OCI-LY3 (cell line): ENCODE measurements at regions not wholly inside any gene's neighbourhood (a gene's known extent, or its start where the extent isn't known, plus 50 kb on each side); places are given as distances from the start of the nearest gene placed in this dataset.

Experiments
- H2AFZ ChIP-seq: fragments of 200-600, 300-600 bp; shearing (Covaris generic); 2 replicates; pipeline ENCODE4 v1.6.0; 2014; ENCODE audit warnings: antibody characterized with exemption, low read depth, low read length
- H3K27ac ChIP-seq: fragments of 200-600, 300-600 bp; sonication (generic); 2 replicates; pipeline ENCODE4 v1.5.1; 2014; ENCODE audit warnings: mild to moderate bottlenecking, low read length, moderate library complexity, mixed read lengths
- H3K27me3 ChIP-seq: fragments of 200-600, 300-600 bp; sonication (generic); 2 replicates; pipeline ENCODE4 v1.6.1; 2014; ENCODE audit warnings: low read depth, low read length, mixed read lengths
- H3K36me3 ChIP-seq: fragments of 200-600, 300-600 bp; sonication (generic); replicated peaks from 2 replicates; pipeline ENCODE3; 2014; ENCODE audit warnings: low read depth, low read length, mixed read lengths
- H3K4me1 ChIP-seq: fragments of 300-600, 200-600 bp; sonication (generic); 2 replicates; pipeline ENCODE4 v1.6.1; 2014; ENCODE audit warnings: low read length, mixed read lengths
- H3K4me2 ChIP-seq: fragments of 200-600, 300-600 bp; sonication (generic); 2 replicates; pipeline ENCODE4 v1.6.1; 2014; ENCODE audit warnings: low read length, mixed read lengths
- H3K4me3 ChIP-seq: fragments of 300-600, 200-600 bp; sonication (generic); 2 replicates; pipeline ENCODE4 v1.5.1; 2014; ENCODE audit warnings: antibody characterized with exemption, mild to moderate bottlenecking, low read length, moderate library complexity
- H3K79me2 ChIP-seq: fragments of 300-600, 200-600 bp; shearing (Covaris generic); 2 replicates; pipeline ENCODE4 v1.6.1; 2014; ENCODE audit warnings: mild to moderate bottlenecking, low read length, mixed read lengths
- H3K9ac ChIP-seq: fragments of 300-600, 200-600 bp; shearing (Covaris generic); 2 replicates; pipeline ENCODE4 v1.6.0; 2014; ENCODE audit warnings: mild to moderate bottlenecking, low read length, moderate library complexity
- H3K9me3 ChIP-seq: fragments of 200-600, 300-600 bp; shearing (Covaris generic); 2 replicates; pipeline ENCODE4 v1.6.1; 2014; ENCODE audit warnings: low read length, mixed read lengths; ENCODE audit not compliant: insufficient read depth
- H4K20me1 ChIP-seq: fragments of 200-600, 300-600 bp; sonication (generic); 2 replicates; pipeline ENCODE4 v1.6.1; 2016; ENCODE audit warnings: low read length, mixed read lengths; ENCODE audit not compliant: insufficient read depth
- CTCF ChIP-seq: fragments of 200-600, 300-600 bp; sonication (generic); IDR thresholded peaks from 2 replicates; pipeline ENCODE4 v1.5.1; 2014; ENCODE audit warnings: antibody characterized with exemption, low read length, low read depth
- EZH2phosphoT487 ChIP-seq: fragments of 200-600 bp; shearing (Covaris generic); IDR thresholded peaks from 2 replicates; pipeline ENCODE4 v1.6.1; 2018; ENCODE audit warnings: antibody characterized with exemption, mixed run types, low read depth

GRCh38 chr11:121741761-121742361 is 289.1 kb upstream of the SORL1-AS1 start:
- Histone ChIP-seq H3K9me3 (peaks cover 7% of the 10 kb centered on the region), H3K36me3 (no peaks in the 10 kb centered on the region), H4K20me1 (no peaks in the 10 kb centered on the region), H3K27ac (no peak overlapping the region), H3K79me2 (no peaks in the 10 kb centered on the region), H3K27me3 (no peaks in the 10 kb centered on the region), H3K4me3 (no peak overlapping the region), H3K9ac (no peak overlapping the region), H3K4me1 (no peaks in the 10 kb centered on the region), H2AFZ (no peak overlapping the region), H3K4me2 (no peak overlapping the region)
- TF ChIP-seq CTCF, result no peak
- TF ChIP-seq EZH2phosphoT487, result no peak

GRCh38 chr11:121741351-121741760 is 288.6 kb upstream of the SORL1-AS1 start:
- Histone ChIP-seq H4K20me1 (no peaks in the 10 kb centered on the region), H3K9ac (no peak overlapping the region), H3K9me3 (peaks cover 7% of the 10 kb centered on the region), H3K4me2 (no peak overlapping the region), H3K4me1 (no peaks in the 10 kb centered on the region), H3K27me3 (no peaks in the 10 kb centered on the region), H3K4me3 (no peak overlapping the region), H3K27ac (no peak overlapping the region), H3K36me3 (no peaks in the 10 kb centered on the region), H2AFZ (no peak overlapping the region), H3K79me2 (no peaks in the 10 kb centered on the region)
- no peak for TF ChIP-seq CTCF
- TF ChIP-seq EZH2phosphoT487, result no peak

GRCh38 chr11:121740902-121741301 is 288.1 kb upstream of the SORL1-AS1 start:
- no peak for TF ChIP-seq EZH2phosphoT487
- H2AFZ ChIP-seq, result no peak overlapping the region

GRCh38 chr11:121733858-121734257 is 281.1 kb upstream of the SORL1-AS1 start:
- H3K4me1 ChIP-seq, result no peaks in the 10 kb centered on the region
- H3K4me2 ChIP-seq, result no peak overlapping the region
- no peak overlapping the region for H3K9ac ChIP-seq
- H3K4me3 ChIP-seq, result no peak overlapping the region
- peaks cover 9% of the 10 kb centered on the region; the same call in 1 of the 2 replicates for H3K9me3 ChIP-seq
- no peak overlapping the region for H2AFZ ChIP-seq
- no peaks in the 10 kb centered on the region for H3K27me3 ChIP-seq
- H4K20me1 ChIP-seq, result no peaks in the 10 kb centered on the region
- H3K79me2 ChIP-seq, result no peaks in the 10 kb centered on the region
- H3K36me3 ChIP-seq, result no peaks in the 10 kb centered on the region
- TF ChIP-seq CTCF (no peak), EZH2phosphoT487 (no peak)
- no peak overlapping the region for H3K27ac ChIP-seq

More at GRCh38 chr11:121740902-121741301, 288.1 kb upstream of the SORL1-AS1 start:
- H3K4me3 ChIP-seq, result no peak overlapping the region
- H3K4me1 ChIP-seq, result no peaks in the 10 kb centered on the region
- no peaks in the 10 kb centered on the region for H3K27me3 ChIP-seq
- peaks cover 7% of the 10 kb centered on the region for H3K9me3 ChIP-seq
- H3K36me3 ChIP-seq, result no peaks in the 10 kb centered on the region
- H3K79me2 ChIP-seq, result no peaks in the 10 kb centered on the region
- H3K27ac ChIP-seq, result no peak overlapping the region
- H4K20me1 ChIP-seq, result no peaks in the 10 kb centered on the region
- no peak overlapping the region for H3K4me2 ChIP-seq
- no peak overlapping the region for H3K9ac ChIP-seq
